ENCODE measurements at regions not wholly inside any gene's neighbourhood (a gene's known extent, or its start where the extent isn't known, plus 50 kb on each side); places are given as distances from the start of the nearest gene placed in this dataset.

DNA sequence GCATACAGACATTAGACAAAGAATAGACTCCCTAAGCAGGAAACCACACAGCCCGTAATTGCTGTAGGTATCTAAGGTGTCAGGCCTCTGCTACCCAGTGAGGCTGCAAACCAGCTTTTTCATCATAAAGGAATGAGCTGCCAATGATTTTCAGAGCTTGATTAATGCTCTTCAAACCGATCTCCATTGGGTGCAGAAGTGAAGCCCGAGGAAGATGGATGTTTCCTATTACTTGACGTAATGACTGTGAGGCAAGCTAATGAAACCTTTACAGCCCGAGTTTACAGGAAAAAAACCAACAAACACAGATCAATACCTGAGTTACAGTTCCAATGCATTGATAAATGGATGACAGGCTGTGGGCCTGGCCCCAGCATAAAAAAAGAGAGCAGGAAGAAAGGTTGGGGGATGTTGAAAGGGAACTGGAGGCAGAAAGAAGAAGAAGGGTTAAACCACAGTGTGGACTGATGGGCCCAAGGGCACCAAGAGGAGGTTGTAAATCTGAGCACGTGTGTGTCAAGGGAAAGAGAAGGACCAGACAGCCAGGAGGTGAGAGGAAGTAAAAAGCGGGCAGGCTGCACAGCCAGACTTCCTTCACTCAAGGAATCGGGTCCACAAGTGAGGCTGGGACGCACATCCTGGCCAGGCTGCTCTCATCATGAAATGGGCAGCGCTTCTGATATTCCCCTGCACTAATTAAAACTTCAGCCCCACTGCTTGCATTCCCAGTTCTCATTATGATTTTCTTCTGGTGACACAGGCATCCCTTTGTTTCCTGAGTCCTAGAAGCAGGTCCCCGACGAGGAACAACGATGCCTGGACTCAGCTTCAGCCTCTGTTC, 70.6 kb upstream of the NTM start:
- TF ChIP-seq, protein P1, sequence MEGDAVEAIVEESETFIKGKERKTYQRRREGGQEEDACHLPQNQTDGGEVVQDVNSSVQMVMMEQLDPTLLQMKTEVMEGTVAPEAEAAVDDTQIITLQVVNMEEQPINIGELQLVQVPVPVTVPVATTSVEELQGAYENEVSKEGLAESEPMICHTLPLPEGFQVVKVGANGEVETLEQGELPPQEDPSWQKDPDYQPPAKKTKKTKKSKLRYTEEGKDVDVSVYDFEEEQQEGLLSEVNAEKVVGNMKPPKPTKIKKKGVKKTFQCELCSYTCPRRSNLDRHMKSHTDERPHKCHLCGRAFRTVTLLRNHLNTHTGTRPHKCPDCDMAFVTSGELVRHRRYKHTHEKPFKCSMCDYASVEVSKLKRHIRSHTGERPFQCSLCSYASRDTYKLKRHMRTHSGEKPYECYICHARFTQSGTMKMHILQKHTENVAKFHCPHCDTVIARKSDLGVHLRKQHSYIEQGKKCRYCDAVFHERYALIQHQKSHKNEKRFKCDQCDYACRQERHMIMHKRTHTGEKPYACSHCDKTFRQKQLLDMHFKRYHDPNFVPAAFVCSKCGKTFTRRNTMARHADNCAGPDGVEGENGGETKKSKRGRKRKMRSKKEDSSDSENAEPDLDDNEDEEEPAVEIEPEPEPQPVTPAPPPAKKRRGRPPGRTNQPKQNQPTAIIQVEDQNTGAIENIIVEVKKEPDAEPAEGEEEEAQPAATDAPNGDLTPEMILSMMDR (IDR thresholded peaks at IDR 0.05; ENCODE audit: low read depth, low read length), result no peak
- Histone ChIP-seq H3K4me3 (ENCODE audit: low read depth, low read length) (no peak overlapping the region), H3K27ac (no peak overlapping the region), H3K27me3 (ENCODE audit: insufficient read depth, low read depth, severe bottlenecking) (no peaks in the 10 kb centered on the region), H3K9me3 (ENCODE audit: severe bottlenecking) (no peaks in the 10 kb centered on the region), H3K36me3 (no peaks in the 10 kb centered on the region)
- no peak for DNase-seq

DNA sequence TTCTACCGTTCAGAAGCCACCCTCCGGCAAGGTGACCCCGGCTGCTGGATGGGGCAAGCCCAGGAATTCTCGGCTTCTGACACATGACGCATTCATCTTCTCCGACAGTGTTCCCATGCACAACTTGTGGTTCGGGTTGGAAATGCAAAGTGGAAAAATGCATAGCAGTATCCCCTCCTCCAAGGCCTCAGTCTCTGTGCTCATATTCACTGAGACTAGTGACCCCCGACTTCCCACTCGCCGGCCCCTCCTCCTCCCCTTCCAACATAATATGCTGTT, 70.0 kb upstream of the NTM start:
- H3K27me3 ChIP-seq (ENCODE audit: insufficient read depth, low read depth, severe bottlenecking), result no peaks in the 10 kb centered on the region
- no peak overlapping the region for H3K27ac ChIP-seq
- TF ChIP-seq, protein P1 (IDR thresholded peaks at IDR 0.05; ENCODE audit: low read depth, low read length), result no peak
- no peaks in the 10 kb centered on the region for H3K36me3 ChIP-seq
- DNase-seq, result no peak
- no peak overlapping the region for H3K4me3 ChIP-seq (ENCODE audit: low read depth, low read length)
- no peaks in the 10 kb centered on the region for H3K9me3 ChIP-seq (ENCODE audit: severe bottlenecking)

DNA sequence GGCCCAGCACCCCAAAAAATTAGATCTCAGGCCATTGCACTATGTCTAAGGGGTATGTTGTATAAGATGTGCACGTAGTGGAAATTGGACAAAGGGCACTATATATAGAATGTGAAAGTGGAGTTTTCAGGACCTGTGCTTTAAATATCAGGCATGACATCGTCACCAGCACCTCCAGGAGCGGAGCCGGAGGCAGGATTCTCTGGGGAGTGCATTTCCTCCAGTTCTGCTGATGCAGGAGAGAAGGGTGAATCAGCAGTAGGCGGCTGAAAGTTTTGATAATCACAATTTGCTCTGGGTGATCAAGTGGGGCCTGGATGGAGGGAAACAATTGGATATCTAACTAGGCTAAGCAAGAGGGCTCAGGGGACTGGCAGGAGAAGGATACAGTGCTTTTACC, 69.1 kb upstream of the NTM start:
- DNase-seq, result no peak
- no peak overlapping the region for H3K27ac ChIP-seq
- no peaks in the 10 kb centered on the region for H3K36me3 ChIP-seq
- no peaks in the 10 kb centered on the region for H3K27me3 ChIP-seq (ENCODE audit: insufficient read depth, low read depth, severe bottlenecking)
- no peak overlapping the region for H3K4me3 ChIP-seq (ENCODE audit: low read depth, low read length)
- TF ChIP-seq, protein P1 (IDR thresholded peaks at IDR 0.05; ENCODE audit: low read depth, low read length), result no peak
- no peaks in the 10 kb centered on the region for H3K9me3 ChIP-seq (ENCODE audit: severe bottlenecking)

DNA sequence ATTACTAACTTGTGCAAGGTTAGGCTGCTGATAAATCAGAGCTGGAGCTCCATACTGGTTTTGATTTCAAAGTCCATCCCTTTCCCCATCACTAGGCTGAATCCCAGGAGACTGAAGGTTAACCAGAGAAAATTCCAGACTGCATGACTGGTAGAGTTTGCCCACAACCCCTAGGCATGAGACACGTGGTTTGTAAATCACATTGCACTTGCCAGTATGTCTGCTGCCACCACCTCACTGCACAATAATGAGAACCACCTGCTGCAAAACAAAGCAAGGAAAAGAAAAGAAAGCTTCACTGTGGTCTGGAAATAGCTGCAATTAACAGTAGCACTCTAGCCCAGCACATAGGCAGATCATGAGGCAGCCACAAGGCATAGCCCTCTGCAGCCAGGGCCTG, 67.6 kb upstream of the NTM start:
- no peaks in the 10 kb centered on the region for H3K27me3 ChIP-seq (ENCODE audit: insufficient read depth, low read depth, severe bottlenecking)
- DNase-seq, result no peak
- TF ChIP-seq, protein P1 (IDR thresholded peaks at IDR 0.05; ENCODE audit: low read depth, low read length), result no peak
- H3K27ac ChIP-seq, result no peak overlapping the region
- H3K36me3 ChIP-seq, result no peaks in the 10 kb centered on the region
- H3K4me3 ChIP-seq (ENCODE audit: low read depth, low read length), result no peak overlapping the region
- no peaks in the 10 kb centered on the region for H3K9me3 ChIP-seq (ENCODE audit: severe bottlenecking)

DNA sequence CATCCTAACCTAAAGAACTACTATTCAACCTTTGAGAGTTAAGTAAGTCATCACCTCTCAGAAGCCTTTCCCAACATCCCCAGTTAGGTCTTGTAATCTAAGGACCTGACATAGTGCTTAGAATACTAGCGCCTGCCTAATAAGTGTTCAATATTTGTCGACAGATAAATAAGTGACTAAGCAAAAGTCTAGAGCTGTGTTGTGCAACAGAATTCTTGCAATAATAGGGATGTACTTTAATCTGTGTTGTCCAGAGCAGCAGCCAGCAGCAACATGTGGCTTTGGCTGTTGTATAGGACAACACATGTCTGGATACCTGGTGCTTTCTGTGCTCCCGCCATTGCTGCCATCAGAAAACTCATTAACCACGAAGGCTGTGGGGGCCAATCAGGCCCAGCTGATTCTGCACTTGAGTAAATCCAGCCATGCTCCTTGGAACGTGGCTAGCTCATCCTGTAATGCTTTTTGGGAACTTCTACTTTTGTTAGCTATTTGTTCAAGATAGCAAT, 66.8 kb upstream of the NTM start:
- H3K27ac ChIP-seq, result no peak overlapping the region
- TF ChIP-seq, protein P1 (IDR thresholded peaks at IDR 0.05; ENCODE audit: low read depth, low read length), result no peak
- DNase-seq, result no peak
- no peaks in the 10 kb centered on the region for H3K9me3 ChIP-seq (ENCODE audit: severe bottlenecking)
- H3K36me3 ChIP-seq, result no peaks in the 10 kb centered on the region
- H3K27me3 ChIP-seq (ENCODE audit: insufficient read depth, low read depth, severe bottlenecking), result no peaks in the 10 kb centered on the region
- no peak overlapping the region for H3K4me3 ChIP-seq (ENCODE audit: low read depth, low read length)

DNA sequence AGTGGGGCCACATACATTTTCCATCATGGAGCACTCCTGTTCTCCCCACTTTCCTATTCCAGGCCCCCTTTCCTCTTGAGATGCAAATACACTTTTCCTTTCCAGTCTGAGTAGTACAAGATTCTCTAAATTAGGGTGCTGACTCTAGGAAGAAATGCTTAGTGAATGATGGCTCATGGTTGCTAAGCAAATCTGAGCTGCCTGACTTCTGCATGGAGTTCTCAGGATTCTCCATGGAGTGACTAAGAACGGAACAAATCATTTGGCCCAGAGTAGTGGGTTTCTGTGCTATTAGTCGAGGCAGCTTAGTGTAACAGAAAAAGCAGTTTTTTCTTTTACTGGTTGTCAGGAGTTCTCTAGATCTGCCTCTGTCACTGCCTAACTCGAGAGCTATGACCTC, 65.4 kb upstream of the NTM start:
- TF ChIP-seq, protein P1 (IDR thresholded peaks at IDR 0.05; ENCODE audit: low read depth, low read length), result no peak
- H3K27me3 ChIP-seq (ENCODE audit: insufficient read depth, low read depth, severe bottlenecking), result no peaks in the 10 kb centered on the region
- DNase-seq, result no peak
- H3K4me3 ChIP-seq (ENCODE audit: low read depth, low read length), result no peak overlapping the region
- no peaks in the 10 kb centered on the region for H3K36me3 ChIP-seq
- no peak overlapping the region for H3K27ac ChIP-seq
- H3K9me3 ChIP-seq (ENCODE audit: severe bottlenecking), result no peaks in the 10 kb centered on the region

All from WERI-Rb-1 (cell line).